G401 (cell line): ENCODE measurements at regions not wholly inside any gene's neighbourhood (a gene's known extent, or its start where the extent isn't known, plus 50 kb on each side); places are given as distances from the start of the nearest gene placed in this dataset.
"Not testable (repeated sequence)": the region's sequence is repeated elsewhere in the genome, so short reads cannot be mapped to it uniquely, and the experiment has no call there.

ENCODE experiments used
- DNase-seq: peaks from one replicate; pipeline ENCODE4 v3.0.0-alpha.2; 2015; ENCODE audit warnings: low spot score
- in situ Hi-C: cut with HindIII; loops from 2 replicates; pipeline ENCODE4 v1.10.0; 2016; ENCODE audit warnings: low sequenced_read_pairs, mixed read lengths

GRCh38 chr5:91794856-91795548 lies 411.9 kb upstream of the ARRDC3 start:
- no peak for DNase-seq
- in situ Hi-C loops = no loop called here

GRCh38 chr5:91794455-91794854 lies 411.3 kb upstream of the ARRDC3 start:
- in situ Hi-C loops = no loop called here
- no peak for DNase-seq

- in situ Hi-C loops = no loop called here
- no peak for DNase-seq
Observed at GRCh38 chr5:91787718-91788117, 404.6 kb upstream of the ARRDC3 start.

GRCh38 chr5:91777671-91778070 lies 394.6 kb upstream of the ARRDC3 start:
- in situ Hi-C loops = no loop called here
- no peak for DNase-seq

- DNase-seq = no peak
- in situ Hi-C loops = no loop called here
Observed at GRCh38 chr5:91776249-91776648, 393.1 kb upstream of the ARRDC3 start.

GRCh38 chr5:91770400-91770799 lies 387.3 kb upstream of the ARRDC3 start:
- in situ Hi-C loops = no loop called here
- no peak for DNase-seq

- in situ Hi-C loops, DNase-seq: not testable (repeated sequence)
Observed at GRCh38 chr5:91757383-91757782, 374.3 kb upstream of the ARRDC3 start.

GRCh38 chr5:91754990-91755389 lies 371.9 kb upstream of the ARRDC3 start:
- DNase-seq = no peak
- in situ Hi-C loops = no loop called here

- in situ Hi-C loops, DNase-seq: not testable (repeated sequence)
Observed at GRCh38 chr5:91744470-91744869, 361.4 kb upstream of the ARRDC3 start.

- no peak for DNase-seq
- in situ Hi-C loops = no loop called here
Observed at GRCh38 chr5:91742550-91742949, 359.4 kb upstream of the ARRDC3 start.

- DNase-seq = no peak
- in situ Hi-C loops = no loop called here
Observed at GRCh38 chr5:91741764-91742505, 358.8 kb upstream of the ARRDC3 start.

- in situ Hi-C loops = no loop called here
- DNase-seq = no peak
Observed at GRCh38 chr5:91730026-91730425, 346.9 kb upstream of the ARRDC3 start.

- in situ Hi-C loops = no loop called here
- DNase-seq = no peak
Observed at GRCh38 chr5:91727463-91727862, 344.3 kb upstream of the ARRDC3 start.

GRCh38 chr5:91722736-91723467 lies 339.8 kb upstream of the ARRDC3 start:
- DNase-seq = no peak
- in situ Hi-C loops = no loop called here

- in situ Hi-C loops = no loop called here
- DNase-seq = no peak
Observed at GRCh38 chr5:91712718-91713117, 329.6 kb upstream of the ARRDC3 start.

GRCh38 chr5:91707521-91707841 lies 324.4 kb upstream of the ARRDC3 start:
- in situ Hi-C loops = no loop called here
- DNase-seq = no peak

- no peak for DNase-seq
- in situ Hi-C loops = no loop called here
Observed at GRCh38 chr5:91706785-91707520, 323.8 kb upstream of the ARRDC3 start.

GRCh38 chr5:91703128-91703527 lies 320.0 kb upstream of the ARRDC3 start:
- in situ Hi-C loops = no loop called here
- no peak for DNase-seq

- in situ Hi-C loops = no loop called here
- no peak for DNase-seq
Observed at GRCh38 chr5:91699429-91699828, 316.3 kb upstream of the ARRDC3 start.

- in situ Hi-C loops = no loop called here
- no peak for DNase-seq
Observed at GRCh38 chr5:91691592-91691991, 308.5 kb upstream of the ARRDC3 start.
